CD1c-positive myeloid dendritic cell (primary cell): ENCODE measurements at regions not wholly inside any gene's neighbourhood (a gene's known extent, or its start where the extent isn't known, plus 50 kb on each side); places are given as distances from the start of the nearest gene placed in this dataset.
A peak's percentile ranks its signal among the peaks of the same experiment; 100 is the strongest.
"Not testable (repeated sequence)": the region's sequence is repeated elsewhere in the genome, so short reads cannot be mapped to it uniquely, and the experiment has no call there.

ENCODE experiments used
- DNase-seq: peaks from one replicate; pipeline ENCODE4 v3.0.0-alpha.2; 2016; ENCODE audit errors: extremely low spot score

DNA sequence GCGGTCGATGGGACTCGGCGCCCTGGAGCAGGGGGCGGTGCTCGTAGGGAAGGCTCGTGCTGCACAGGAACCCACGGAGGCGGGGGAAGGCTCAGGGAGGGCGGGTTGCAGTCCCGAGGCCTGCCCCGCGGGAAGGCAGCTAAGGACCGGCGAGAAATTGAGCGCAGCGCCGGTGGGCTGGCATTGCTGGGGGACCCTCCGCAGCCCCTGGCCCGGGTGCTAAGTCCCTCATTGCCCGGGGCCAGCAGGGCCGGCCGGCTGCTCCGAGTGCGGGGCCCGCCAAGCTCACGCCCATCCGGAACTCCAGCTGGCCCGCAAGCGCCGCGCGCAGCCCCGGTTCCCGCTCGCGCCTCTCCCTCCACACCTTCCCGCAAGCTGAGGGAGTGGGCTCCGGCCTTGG is 576.8 kb upstream of the LINC00305 start:
- DNase-seq = not testable (repeated sequence)

DNA sequence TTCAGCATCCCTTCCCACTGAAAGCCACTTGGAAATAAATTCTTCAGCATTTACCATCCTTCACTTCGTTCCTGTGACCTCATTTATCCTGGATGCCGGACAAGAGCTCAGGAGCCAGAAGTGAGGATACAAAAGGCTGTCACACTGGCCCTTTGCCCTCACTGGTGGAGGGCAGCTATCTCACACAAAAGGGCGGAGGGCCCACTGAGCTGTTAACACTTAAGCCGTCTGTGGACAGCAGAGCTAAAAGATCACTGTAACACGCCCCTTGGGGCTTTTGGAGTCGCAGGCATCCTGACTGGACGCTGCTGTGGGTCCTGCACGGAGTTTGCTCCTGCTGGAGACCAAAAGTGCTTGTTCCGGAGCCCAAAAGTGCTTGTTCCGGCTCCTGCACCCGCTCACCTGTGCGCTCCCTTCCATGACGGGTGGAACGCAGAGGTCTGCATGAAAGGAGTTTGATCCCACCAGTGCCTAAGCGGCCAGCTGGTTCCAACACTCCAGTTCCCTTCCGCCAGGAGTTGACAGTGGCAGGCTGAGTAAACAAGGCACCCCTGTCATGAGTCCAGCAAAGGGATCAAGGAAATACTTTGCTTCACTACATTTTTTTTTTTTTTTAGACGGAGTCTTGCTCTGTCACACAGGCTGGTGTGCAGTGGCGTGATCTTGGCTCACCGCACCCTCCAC is 572.0 kb upstream of the LINC00305 start:
- DNase-seq = no peak

GRCh38 chr18:64718808-64719207 is 569.9 kb upstream of the LINC00305 start:
- no peak for DNase-seq

DNA sequence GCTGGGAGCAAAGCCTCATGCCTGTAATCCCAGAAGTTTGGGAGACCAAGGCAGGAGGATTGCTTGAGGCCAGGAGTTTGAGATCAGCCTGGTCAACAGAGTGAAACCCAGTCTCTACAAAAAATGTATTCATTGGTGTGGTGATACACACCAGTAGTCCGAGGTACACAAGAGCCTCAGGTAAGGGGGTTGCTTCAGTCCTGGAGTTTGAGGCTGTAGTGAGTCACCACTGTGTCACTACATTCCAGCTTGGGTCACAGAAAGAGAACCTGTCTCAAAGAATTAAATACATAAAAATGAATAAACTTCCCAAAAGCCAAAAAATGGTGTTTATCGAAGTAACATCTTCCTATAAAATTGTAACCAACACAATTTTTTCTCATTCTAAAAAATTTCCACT is 568.1 kb upstream of the LINC00305 start:
- no peak for DNase-seq

GRCh38 chr18:64714086-64714485 is 565.2 kb upstream of the LINC00305 start:
- no peak for DNase-seq

GRCh38 chr18:64713284-64713683 is 564.4 kb upstream of the LINC00305 start:
- DNase-seq = peak; percentile 68

DNA sequence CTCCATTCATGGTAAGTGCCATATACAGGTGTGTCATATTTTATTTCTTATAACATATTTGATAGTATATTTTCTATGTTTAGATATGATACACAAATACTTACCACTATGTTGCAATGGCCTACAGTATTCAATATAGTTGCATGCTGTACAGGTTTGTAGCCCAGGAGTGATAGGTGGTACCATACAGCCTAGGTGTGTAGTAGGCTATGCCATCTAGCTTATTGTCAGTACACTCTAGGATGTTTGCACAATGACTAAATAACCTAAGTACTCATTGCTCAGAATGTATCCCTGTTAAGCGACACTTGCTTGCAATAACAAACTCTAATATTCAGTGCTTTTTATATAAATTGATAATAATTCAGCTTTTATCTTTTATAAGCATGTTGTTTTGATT is 563.1 kb upstream of the LINC00305 start:
- no peak for DNase-seq

GRCh38 chr18:64710105-64710861 is 561.4 kb upstream of the LINC00305 start:
- DNase-seq = no peak

DNA sequence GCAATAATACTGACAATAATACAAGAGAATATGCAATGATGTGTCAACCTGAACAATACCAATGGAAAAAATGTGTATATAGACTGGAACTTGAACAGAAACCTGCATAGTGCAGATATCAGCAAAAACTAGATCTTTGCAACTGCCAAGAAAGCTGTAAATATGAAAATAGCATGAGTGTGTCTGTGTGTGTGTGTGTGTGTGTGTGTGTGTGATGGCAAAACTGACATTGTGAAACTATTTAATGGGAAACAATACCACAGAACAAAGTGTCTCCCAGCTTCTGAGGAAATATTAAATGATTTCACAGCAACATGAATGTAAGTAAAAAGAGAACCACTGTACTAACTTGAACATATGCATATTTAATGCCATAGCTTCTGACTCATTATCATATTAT is 558.2 kb upstream of the LINC00305 start:
- DNase-seq = peak; percentile 55

DNA sequence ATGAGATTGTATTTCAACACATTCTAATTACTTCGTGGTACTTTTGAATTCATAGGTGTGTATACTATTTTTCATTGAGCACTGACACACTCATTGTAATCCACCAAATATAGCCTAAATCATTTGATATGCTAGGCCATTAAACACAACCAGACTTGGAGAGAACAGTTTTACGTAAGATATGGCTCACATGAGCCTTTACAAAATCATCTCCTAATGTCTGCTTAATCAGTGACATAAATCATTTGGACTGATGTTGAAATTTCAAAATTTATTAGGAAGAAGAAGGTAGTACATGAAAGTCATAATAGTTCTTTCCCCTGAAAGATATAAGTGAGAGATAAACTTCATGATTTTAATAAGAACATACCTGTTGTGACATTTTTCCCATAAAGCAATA is 550.2 kb upstream of the LINC00305 start:
- DNase-seq = no peak

- no peak for DNase-seq
Measured at GRCh38 chr18:64695851-64696553, 547.1 kb upstream of the LINC00305 start.

GRCh38 chr18:64693766-64694165 is 544.9 kb upstream of the LINC00305 start:
- DNase-seq = no peak

DNA sequence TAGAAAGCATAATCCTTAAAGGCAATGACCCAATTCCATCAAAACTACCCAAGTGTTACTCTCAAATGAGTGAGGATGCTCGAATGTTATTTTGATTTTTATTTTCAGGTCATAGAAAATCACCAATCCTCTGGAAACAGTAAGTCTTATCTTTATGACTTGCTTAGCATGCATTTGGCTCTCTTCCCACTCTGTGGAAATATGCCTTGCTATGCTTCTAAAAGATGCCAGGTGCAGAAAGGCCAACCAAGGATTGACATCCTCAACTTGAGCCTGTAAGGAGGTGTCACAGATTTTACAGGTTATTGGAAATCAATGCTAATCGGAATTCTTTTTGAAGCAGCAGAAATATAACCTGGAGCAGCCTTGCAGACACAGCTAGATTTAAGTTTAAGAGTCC is 543.9 kb upstream of the LINC00305 start:
- DNase-seq = no peak

GRCh38 chr18:64679121-64679520 is 530.2 kb upstream of the LINC00305 start:
- no peak for DNase-seq

GRCh38 chr18:64678048-64678447 is 529.2 kb upstream of the LINC00305 start:
- no peak for DNase-seq

- DNase-seq = no peak
Measured at GRCh38 chr18:64674694-64675093, 525.8 kb upstream of the LINC00305 start.

DNA sequence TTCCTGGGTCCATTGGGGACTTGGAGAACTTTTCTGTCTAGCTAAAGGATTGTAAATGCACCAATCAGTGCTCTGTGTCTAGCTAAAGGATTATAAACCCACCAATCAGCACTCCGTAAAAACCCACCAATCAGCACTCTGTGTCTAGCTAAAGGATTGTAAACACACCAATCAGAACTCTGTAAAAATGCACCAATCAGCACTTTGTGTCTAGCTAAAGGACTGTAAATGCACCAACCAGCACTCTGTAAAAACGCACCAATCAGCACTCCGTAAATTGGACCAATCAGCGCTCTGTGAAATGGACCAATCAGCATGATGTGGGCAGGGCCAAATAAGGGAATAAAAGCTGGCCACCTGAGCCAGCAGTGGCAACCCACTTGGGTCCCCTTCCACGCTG is 522.4 kb upstream of the LINC00305 start:
- not testable (repeated sequence) for DNase-seq

- no peak for DNase-seq
Measured at GRCh38 chr18:64668461-64668962, 519.6 kb upstream of the LINC00305 start.

DNA sequence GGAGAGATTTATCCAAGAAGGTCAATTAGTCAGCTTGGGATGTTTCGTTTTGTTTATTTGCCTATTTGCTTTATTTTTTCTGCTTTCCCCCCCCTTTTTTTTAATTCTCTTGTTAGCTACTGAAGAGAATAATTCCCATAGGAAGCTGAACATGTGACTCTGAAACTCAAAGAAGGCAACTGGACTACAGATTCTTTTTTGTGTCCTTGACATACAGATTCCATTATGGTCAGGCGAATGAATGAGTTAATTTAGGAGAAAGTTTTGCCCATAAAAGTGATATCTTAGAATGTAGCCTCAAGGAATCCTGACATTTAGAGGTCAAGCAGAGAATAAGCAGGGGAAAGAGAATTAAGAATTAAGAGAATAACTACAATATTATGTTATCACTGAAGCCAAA is 514.2 kb upstream of the LINC00305 start:
- DNase-seq = no peak

DNA sequence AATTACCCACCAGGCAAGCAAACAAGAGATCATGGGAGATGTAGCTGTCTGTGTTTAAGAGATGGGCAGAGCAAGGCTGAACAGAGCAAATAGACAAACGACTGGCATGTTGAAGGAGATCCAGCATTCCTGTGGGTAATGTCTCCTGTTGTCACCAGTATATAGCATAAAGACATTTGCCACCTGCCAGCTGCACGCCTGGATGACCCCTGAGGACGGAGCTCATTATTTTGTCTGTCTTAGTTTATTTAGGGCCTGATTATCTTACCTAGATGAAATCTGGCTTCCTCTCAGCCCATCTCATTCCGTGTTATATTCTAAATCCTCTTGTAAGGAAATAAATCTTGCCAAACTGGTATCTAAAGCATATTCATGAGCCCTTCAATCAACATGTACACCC is 510.3 kb upstream of the LINC00305 start:
- DNase-seq = no peak

GRCh38 chr18:64653068-64653467 is 504.2 kb upstream of the LINC00305 start:
- no peak for DNase-seq

DNA sequence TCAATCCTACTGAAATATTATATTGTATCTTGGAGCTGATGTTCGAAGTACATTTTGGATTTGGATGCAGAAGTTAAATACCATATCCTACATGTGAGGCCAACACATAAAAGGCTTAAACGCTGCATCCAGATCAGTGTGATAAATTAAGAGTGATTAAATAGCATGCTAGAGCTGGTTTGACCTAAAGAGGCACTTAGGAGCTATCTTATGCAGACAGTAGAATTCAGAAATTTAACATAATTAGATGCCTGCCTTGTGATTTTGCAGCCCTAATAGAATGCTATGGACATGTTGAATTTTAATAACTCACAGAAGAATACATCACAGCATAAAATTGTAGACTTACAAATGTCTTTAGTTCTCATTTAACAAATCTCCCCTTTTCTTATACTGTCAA is 501.2 kb upstream of the LINC00305 start:
- no peak for DNase-seq

- no peak for DNase-seq
Measured at GRCh38 chr18:64645753-64646152, 496.9 kb upstream of the LINC00305 start.
